ENCODE measurements at regions not wholly inside any gene's neighbourhood (a gene's known extent, or its start where the extent isn't known, plus 50 kb on each side); places are given as distances from the start of the nearest gene placed in this dataset.

GRCh38 chrX:145506214-145506613, 258.9 kb downstream of the SPANXN1 start (continued):
- TF ChIP-seq FOXA1 (IDR thresholded peaks at IDR 0.05) = no peak

- no peak for DNase-seq (ENCODE audit: low spot score)
- Histone ChIP-seq H3K4me1 (ENCODE audit: control insufficient read depth in 4 of 4, insufficient read depth in 4 of 4, low read length in 3 of 4) (no peaks in the 10 kb centered on the region), H3K9ac (ENCODE audit: low read depth in 1 of 2, low read length in 2 of 2) (no peak overlapping the region), H3K9me3 (ENCODE audit: control insufficient read depth in 4 of 4, low read length in 3 of 4) (peaks cover 0 to 3% (median 0%) of the 10 kb centered on the region in 4 donors), H3K27me3 (ENCODE audit: control insufficient read depth in 4 of 4, insufficient read depth in 4 of 4, low read length in 3 of 4) (peaks cover 0 to 4% (median 0%) of the 10 kb centered on the region in 4 donors), H3K36me3 (ENCODE audit: control insufficient read depth in 4 of 4, insufficient read depth in 3 of 4, low read depth in 1 of 4, low read length in 3 of 4) (no peaks in the 10 kb centered on the region), H3K27ac (ENCODE audit: low read depth in 1 of 2, low read length in 2 of 2) (no peak overlapping the region), H3K4me3 (ENCODE audit: low read depth in 1 of 3, low read length in 3 of 3) (no peak overlapping the region)
- WGBS = 69% methylated on average over 5 of the region's 5 CpGs
- no peak for TF ChIP-seq HNF4G (IDR thresholded peaks at IDR 0.05)
- no peak for TF ChIP-seq CTCF (IDR thresholded peaks at IDR 0.05; ENCODE audit: low read depth, low read length, missing input control)
- TF ChIP-seq GABPA (IDR thresholded peaks at IDR 0.05 in 1 of 2, conservative IDR thresholded peaks at IDR 0.05 in 1 of 2) = no peak
Measured at GRCh38 chrX:145524931-145525330, 277.6 kb downstream of the SPANXN1 start.

GRCh38 chrX:145532176-145532780, 285.0 kb downstream of the SPANXN1 start:
- Histone ChIP-seq H3K9me3 (ENCODE audit: control insufficient read depth in 4 of 4, low read length in 3 of 4) (peaks cover 0 to 3% (median 0%) of the 10 kb centered on the region in 4 donors), H3K4me3 (ENCODE audit: low read depth in 1 of 3, low read length in 3 of 3) (no peak overlapping the region), H3K4me1 (ENCODE audit: control insufficient read depth in 4 of 4, insufficient read depth in 4 of 4, low read length in 3 of 4) (no peaks in the 10 kb centered on the region), H3K36me3 (ENCODE audit: control insufficient read depth in 4 of 4, insufficient read depth in 3 of 4, low read depth in 1 of 4, low read length in 3 of 4) (no peaks in the 10 kb centered on the region), H3K9ac (ENCODE audit: low read depth in 1 of 2, low read length in 2 of 2) (no peak overlapping the region), H3K27ac (ENCODE audit: low read depth in 1 of 2, low read length in 2 of 2) (no peak overlapping the region), H3K27me3 (ENCODE audit: control insufficient read depth in 4 of 4, insufficient read depth in 4 of 4, low read length in 3 of 4) (no peaks in the 10 kb centered on the region)
- no peak for DNase-seq (ENCODE audit: low spot score)
- WGBS = 54% methylated on average over 4 of the region's 4 CpGs
- no peak for TF ChIP-seq FOXA1 (IDR thresholded peaks at IDR 0.05)
- TF ChIP-seq EGR1 (IDR thresholded peaks at IDR 0.05; ENCODE audit: low read depth in 2 of 2) = no peak
- TF ChIP-seq SP1 (IDR thresholded peaks at IDR 0.05) = no peak
- TF ChIP-seq ATF3 (IDR thresholded peaks at IDR 0.05) = no peak
- TF ChIP-seq TAF1 (conservative IDR thresholded peaks at IDR 0.05) = no peak
- TF ChIP-seq, protein P1, sequence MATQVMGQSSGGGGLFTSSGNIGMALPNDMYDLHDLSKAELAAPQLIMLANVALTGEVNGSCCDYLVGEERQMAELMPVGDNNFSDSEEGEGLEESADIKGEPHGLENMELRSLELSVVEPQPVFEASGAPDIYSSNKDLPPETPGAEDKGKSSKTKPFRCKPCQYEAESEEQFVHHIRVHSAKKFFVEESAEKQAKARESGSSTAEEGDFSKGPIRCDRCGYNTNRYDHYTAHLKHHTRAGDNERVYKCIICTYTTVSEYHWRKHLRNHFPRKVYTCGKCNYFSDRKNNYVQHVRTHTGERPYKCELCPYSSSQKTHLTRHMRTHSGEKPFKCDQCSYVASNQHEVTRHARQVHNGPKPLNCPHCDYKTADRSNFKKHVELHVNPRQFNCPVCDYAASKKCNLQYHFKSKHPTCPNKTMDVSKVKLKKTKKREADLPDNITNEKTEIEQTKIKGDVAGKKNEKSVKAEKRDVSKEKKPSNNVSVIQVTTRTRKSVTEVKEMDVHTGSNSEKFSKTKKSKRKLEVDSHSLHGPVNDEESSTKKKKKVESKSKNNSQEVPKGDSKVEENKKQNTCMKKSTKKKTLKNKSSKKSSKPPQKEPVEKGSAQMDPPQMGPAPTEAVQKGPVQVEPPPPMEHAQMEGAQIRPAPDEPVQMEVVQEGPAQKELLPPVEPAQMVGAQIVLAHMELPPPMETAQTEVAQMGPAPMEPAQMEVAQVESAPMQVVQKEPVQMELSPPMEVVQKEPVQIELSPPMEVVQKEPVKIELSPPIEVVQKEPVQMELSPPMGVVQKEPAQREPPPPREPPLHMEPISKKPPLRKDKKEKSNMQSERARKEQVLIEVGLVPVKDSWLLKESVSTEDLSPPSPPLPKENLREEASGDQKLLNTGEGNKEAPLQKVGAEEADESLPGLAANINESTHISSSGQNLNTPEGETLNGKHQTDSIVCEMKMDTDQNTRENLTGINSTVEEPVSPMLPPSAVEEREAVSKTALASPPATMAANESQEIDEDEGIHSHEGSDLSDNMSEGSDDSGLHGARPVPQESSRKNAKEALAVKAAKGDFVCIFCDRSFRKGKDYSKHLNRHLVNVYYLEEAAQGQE (IDR thresholded peaks at IDR 0.05) = no peak
- TF ChIP-seq RXRA (IDR thresholded peaks at IDR 0.05) = no peak
- TF ChIP-seq FOXA2 (IDR thresholded peaks at IDR 0.05) = no peak
- no peak for TF ChIP-seq NR2F2 (IDR thresholded peaks at IDR 0.05)
